Stimulated activated CD8-positive, alpha-beta memory T cell treated with anti-CD3 and anti-CD28 coated beads, Interleukin-7, amount 100 ng/mL, for 4 hours (primary cell): ENCODE measurements at regions not wholly inside any gene's neighbourhood (a gene's known extent, or its start where the extent isn't known, plus 50 kb on each side); places are given as distances from the start of the nearest gene placed in this dataset.

Experiments
- DNase-seq, 2 donors: peaks; one replicate each; pipeline ENCODE4 v3.0.0-alpha.2; 2020; ENCODE audit warnings: low read depth in 2 of 2

GRCh38 chr18:28858248-28858647, 681.3 kb upstream of the CDH2 start:
- no peak for DNase-seq

- DNase-seq = no peak
These were observed 679.1 kb upstream of the CDH2 start for GRCh38 chr18:28855989-28856388.

- DNase-seq = no peak
These were observed 678.6 kb upstream of the CDH2 start for GRCh38 chr18:28855524-28855923.

GRCh38 chr18:28854964-28855363, 678.0 kb upstream of the CDH2 start:
- DNase-seq = no peak

GRCh38 chr18:28846958-28847357, 670.0 kb upstream of the CDH2 start:
- no peak for DNase-seq

- DNase-seq = no peak
These were observed 660.2 kb upstream of the CDH2 start for GRCh38 chr18:28837100-28837499.

- DNase-seq = no peak
These were observed 658.0 kb upstream of the CDH2 start for GRCh38 chr18:28834889-28835288.

GRCh38 chr18:28831908-28832307, 655.0 kb upstream of the CDH2 start:
- DNase-seq = no peak

GRCh38 chr18:28831476-28831875, 654.5 kb upstream of the CDH2 start:
- DNase-seq = no peak

- no peak for DNase-seq
These were observed 649.2 kb upstream of the CDH2 start for GRCh38 chr18:28826107-28826506.

- no peak for DNase-seq
These were observed 647.2 kb upstream of the CDH2 start for GRCh38 chr18:28824183-28824574.

- no peak for DNase-seq
These were observed 646.7 kb upstream of the CDH2 start for GRCh38 chr18:28823506-28824182.

GRCh38 chr18:28820353-28820752, 643.4 kb upstream of the CDH2 start:
- DNase-seq = no peak

- DNase-seq = no peak
These were observed 639.2 kb upstream of the CDH2 start for GRCh38 chr18:28816155-28816554.

GRCh38 chr18:28814365-28814764, 637.4 kb upstream of the CDH2 start:
- no peak for DNase-seq

GRCh38 chr18:28808373-28808772, 631.4 kb upstream of the CDH2 start:
- DNase-seq = no peak

GRCh38 chr18:28805491-28805890, 628.6 kb upstream of the CDH2 start:
- no peak for DNase-seq

- DNase-seq = no peak
These were observed 627.7 kb upstream of the CDH2 start for GRCh38 chr18:28804512-28805202.

- DNase-seq = no peak
These were observed 625.6 kb upstream of the CDH2 start for GRCh38 chr18:28802546-28802945.

- DNase-seq = no peak
These were observed 624.9 kb upstream of the CDH2 start for GRCh38 chr18:28801876-28802275.

GRCh38 chr18:28794459-28795245, 617.7 kb upstream of the CDH2 start:
- DNase-seq = no peak

- no peak for DNase-seq
These were observed 617.0 kb upstream of the CDH2 start for GRCh38 chr18:28793901-28794300.
